ENCODE measurements at regions not wholly inside any gene's neighbourhood (a gene's known extent, or its start where the extent isn't known, plus 50 kb on each side); places are given as distances from the start of the nearest gene placed in this dataset.

DNA sequence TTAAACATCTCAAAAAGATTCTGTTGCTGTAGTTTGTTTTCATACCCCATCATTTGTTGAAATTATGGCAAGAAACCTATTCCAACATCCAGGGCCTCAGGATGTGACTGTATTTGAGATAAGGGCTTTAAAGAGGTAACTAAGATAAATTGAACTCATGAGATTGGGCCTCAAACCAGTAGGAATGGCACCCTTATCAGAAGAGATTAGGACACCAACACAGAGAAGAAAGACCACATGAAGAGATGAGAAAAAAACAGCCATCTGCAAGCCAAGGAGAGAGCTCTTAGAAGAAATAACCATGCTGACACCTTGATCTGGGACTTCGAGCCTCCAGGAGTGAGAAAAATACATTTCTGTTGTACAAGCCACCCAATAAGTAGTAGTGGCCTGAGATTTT is 157.7 kb downstream of the CGGBP1 start:
- 71 to 91% methylated on average over 1 of the region's 1 CpG for WGBS, 2 donors

GRCh38 chr3:87900061-87900460 is 158.7 kb downstream of the CGGBP1 start:
- H3K27ac ChIP-seq = no peak overlapping the region
- DNase-seq (ENCODE audit: low spot score in 2 of 2) = no peak
- WGBS, 2 donors = 18 to 25% methylated on average over 1 of the region's 1 CpG
- no peaks in the 10 kb centered on the region for H3K36me3 ChIP-seq
- H3K27me3 ChIP-seq = no peaks in the 10 kb centered on the region
- H3K4me1 ChIP-seq = no peaks in the 10 kb centered on the region
- no peaks in the 10 kb centered on the region for H3K9me3 ChIP-seq
- H3K4me3 ChIP-seq = no peak overlapping the region
- TF ChIP-seq POLR2A (IDR thresholded peaks at IDR 0.05) (no peak), EP300 (IDR thresholded peaks at IDR 0.05) (no peak)
- TF ChIP-seq, protein P1, sequence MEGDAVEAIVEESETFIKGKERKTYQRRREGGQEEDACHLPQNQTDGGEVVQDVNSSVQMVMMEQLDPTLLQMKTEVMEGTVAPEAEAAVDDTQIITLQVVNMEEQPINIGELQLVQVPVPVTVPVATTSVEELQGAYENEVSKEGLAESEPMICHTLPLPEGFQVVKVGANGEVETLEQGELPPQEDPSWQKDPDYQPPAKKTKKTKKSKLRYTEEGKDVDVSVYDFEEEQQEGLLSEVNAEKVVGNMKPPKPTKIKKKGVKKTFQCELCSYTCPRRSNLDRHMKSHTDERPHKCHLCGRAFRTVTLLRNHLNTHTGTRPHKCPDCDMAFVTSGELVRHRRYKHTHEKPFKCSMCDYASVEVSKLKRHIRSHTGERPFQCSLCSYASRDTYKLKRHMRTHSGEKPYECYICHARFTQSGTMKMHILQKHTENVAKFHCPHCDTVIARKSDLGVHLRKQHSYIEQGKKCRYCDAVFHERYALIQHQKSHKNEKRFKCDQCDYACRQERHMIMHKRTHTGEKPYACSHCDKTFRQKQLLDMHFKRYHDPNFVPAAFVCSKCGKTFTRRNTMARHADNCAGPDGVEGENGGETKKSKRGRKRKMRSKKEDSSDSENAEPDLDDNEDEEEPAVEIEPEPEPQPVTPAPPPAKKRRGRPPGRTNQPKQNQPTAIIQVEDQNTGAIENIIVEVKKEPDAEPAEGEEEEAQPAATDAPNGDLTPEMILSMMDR (IDR thresholded peaks at IDR 0.05) = no peak

More for the DNA sequence above, 157.7 kb downstream of the CGGBP1 start:
- no peak overlapping the region for H3K4me3 ChIP-seq
- TF ChIP-seq EP300 (IDR thresholded peaks at IDR 0.05) = no peak
- TF ChIP-seq POLR2A (IDR thresholded peaks at IDR 0.05) = no peak
- TF ChIP-seq, protein P1 (IDR thresholded peaks at IDR 0.05) = no peak
- H3K27me3 ChIP-seq = no peaks in the 10 kb centered on the region
- no peak overlapping the region for H3K27ac ChIP-seq
- no peaks in the 10 kb centered on the region for H3K9me3 ChIP-seq
- no peak for DNase-seq (ENCODE audit: low spot score in 2 of 2)
- no peaks in the 10 kb centered on the region for H3K36me3 ChIP-seq
- H3K4me1 ChIP-seq = no peaks in the 10 kb centered on the region

DNA sequence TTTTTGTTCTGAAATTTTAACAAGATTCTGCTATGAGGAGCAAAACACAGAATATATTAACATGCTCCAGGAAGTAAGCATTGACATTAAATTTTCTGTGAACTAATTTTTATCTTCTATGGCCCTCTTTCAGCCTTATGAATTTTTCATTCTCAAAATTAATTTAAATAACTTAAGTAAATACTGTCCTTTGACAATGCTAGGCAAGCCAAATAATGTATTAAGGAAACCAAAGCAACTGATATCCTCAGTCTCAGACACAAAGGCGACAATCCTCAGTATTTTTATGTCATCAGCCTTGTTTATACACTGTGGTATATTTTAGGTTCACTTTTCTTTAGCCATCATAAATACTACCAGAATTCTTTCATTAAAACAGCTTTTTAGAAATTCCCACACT is 159.8 kb downstream of the CGGBP1 start:
- TF ChIP-seq, protein P1 (IDR thresholded peaks at IDR 0.05) = no peak
- TF ChIP-seq EP300 (IDR thresholded peaks at IDR 0.05) (no peak), POLR2A (IDR thresholded peaks at IDR 0.05) (no peak)
- Histone ChIP-seq H3K36me3 (no peaks in the 10 kb centered on the region), H3K4me1 (no peaks in the 10 kb centered on the region), H3K27ac (no peak overlapping the region), H3K27me3 (no peaks in the 10 kb centered on the region), H3K9me3 (no peaks in the 10 kb centered on the region), H3K4me3 (no peak overlapping the region)
- 89 to 91% methylated on average over 1 of the region's 1 CpG for WGBS, 2 donors
- DNase-seq (ENCODE audit: low spot score in 2 of 2) = no peak

DNA sequence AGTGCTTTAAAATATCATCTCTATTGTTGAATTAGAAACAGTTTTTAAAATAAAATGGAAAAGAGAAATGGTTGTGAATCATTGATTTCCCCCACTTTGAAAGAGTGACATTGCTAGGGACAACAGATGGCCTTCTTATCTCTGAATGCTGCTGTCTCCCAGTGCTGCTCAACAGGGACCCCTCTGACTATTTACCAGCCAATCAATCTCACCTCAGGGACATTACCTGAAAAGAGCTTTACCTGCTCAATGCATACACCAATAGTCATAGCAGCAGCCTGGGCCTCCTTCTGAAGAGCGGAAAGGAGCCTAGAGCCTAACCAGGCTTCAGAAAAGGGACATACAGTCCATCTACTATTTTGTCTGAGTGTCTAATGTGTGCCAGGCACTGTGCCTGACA is 162.8 kb downstream of the CGGBP1 start:
- Histone ChIP-seq H3K27ac (no peak overlapping the region), H3K4me3 (no peak overlapping the region), H3K4me1 (no peaks in the 10 kb centered on the region), H3K9me3 (no peaks in the 10 kb centered on the region), H3K27me3 (no peaks in the 10 kb centered on the region), H3K36me3 (no peaks in the 10 kb centered on the region)
- DNase-seq (ENCODE audit: low spot score in 2 of 2) = no peak
- 91 to 95% methylated on average over 1 of the region's 1 CpG for WGBS, 2 donors
- TF ChIP-seq, protein P1 (IDR thresholded peaks at IDR 0.05) = no peak
- TF ChIP-seq POLR2A (IDR thresholded peaks at IDR 0.05) (no peak), EP300 (IDR thresholded peaks at IDR 0.05) (no peak)

DNA sequence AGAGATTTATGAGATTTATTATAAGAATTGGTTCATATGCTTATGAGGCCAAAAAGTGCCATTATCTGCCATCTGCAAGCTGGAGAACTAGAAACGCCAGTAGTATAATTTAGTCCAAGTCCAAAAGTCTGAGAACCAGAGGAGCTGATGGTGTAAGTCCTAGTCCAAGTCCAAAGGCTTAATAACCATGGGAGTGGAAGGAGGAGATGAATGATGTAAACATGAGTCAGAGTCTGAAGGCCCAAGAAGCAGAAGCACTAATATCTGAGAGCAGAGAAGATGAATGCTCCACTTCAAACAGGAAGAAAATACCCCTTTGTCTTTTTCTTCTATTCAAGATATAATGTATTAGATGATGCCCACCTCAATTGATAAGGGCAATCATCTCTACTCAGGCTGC is 185.7 kb downstream of the CGGBP1 start:
- Histone ChIP-seq H3K9me3 (peaks cover 0 to 36% (median 8%) of the 10 kb centered on the region in 4 donors), H3K36me3 (no peaks in the 10 kb centered on the region), H3K4me1 (no peaks in the 10 kb centered on the region), H3K27ac (no peak overlapping the region), H3K4me3 (no peak overlapping the region), H3K27me3 (no peaks in the 10 kb centered on the region)
- DNase-seq (ENCODE audit: low spot score in 2 of 2) = no peak
- TF ChIP-seq EP300 (IDR thresholded peaks at IDR 0.05) (no peak), POLR2A (IDR thresholded peaks at IDR 0.05) (no peak)
- TF ChIP-seq, protein P1 (IDR thresholded peaks at IDR 0.05) = no peak
- WGBS, 2 donors = 81 to 94% methylated on average over 1 of the region's 1 CpG
